ENCODE measurements at regions not wholly inside any gene's neighbourhood (a gene's known extent, or its start where the extent isn't known, plus 50 kb on each side); places are given as distances from the start of the nearest gene placed in this dataset.

DNA sequence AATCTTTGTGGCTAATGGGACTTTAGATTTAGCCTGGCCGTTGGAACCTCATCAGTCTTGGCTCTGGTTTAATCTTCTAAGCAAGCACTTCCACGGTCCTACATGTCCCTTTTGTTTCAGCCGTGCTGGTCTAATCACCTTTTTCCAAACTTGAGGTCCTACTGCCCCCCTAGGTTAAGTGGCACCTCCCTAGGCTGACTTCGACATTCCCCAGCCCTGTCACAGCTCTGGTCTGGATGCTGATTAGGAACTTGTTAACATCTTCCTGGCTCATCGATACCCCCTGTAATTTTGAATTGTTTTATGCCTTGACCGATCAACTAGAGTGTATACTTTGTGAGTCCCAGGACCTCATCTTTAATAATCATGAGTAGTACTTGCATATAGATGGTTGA is 56.6 kb downstream of the OTOR start:
- H3K36me3 ChIP-seq (ENCODE audit: control insufficient read depth, insufficient read depth, low read length) = no peaks in the 10 kb centered on the region
- Mint-ChIP-seq H3K4me1 (no peaks in the 10 kb centered on the region), H3K9me3 (no peaks in the 10 kb centered on the region), H3K36me3 (no peaks in the 10 kb centered on the region), H3K27ac (no peak overlapping the region), H3K27me3 (ENCODE audit: low read depth in 2 of 2) (peaks cover 32 to 61% of the 10 kb centered on the region in 2 donors), H3K4me3 (no peak overlapping the region)
- TF ChIP-seq, protein P1, sequence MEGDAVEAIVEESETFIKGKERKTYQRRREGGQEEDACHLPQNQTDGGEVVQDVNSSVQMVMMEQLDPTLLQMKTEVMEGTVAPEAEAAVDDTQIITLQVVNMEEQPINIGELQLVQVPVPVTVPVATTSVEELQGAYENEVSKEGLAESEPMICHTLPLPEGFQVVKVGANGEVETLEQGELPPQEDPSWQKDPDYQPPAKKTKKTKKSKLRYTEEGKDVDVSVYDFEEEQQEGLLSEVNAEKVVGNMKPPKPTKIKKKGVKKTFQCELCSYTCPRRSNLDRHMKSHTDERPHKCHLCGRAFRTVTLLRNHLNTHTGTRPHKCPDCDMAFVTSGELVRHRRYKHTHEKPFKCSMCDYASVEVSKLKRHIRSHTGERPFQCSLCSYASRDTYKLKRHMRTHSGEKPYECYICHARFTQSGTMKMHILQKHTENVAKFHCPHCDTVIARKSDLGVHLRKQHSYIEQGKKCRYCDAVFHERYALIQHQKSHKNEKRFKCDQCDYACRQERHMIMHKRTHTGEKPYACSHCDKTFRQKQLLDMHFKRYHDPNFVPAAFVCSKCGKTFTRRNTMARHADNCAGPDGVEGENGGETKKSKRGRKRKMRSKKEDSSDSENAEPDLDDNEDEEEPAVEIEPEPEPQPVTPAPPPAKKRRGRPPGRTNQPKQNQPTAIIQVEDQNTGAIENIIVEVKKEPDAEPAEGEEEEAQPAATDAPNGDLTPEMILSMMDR (IDR thresholded peaks at IDR 0.05) = no peak
- WGBS (ENCODE audit: insufficient coverage) = 62% methylated on average over 6 of the region's 6 CpGs
- intact Hi-C loops (cut with micrococcal nuclease) = loop anchor here (5.0 kb wide), 1 partner anchor 813 kb away; no protein-coding TSS in a partner anchor
- DNase-seq = no peak
- H3K4me1 ChIP-seq (ENCODE audit: control insufficient read depth, insufficient read depth, low read length) = no peaks in the 10 kb centered on the region
- peaks cover 7% of the 10 kb centered on the region for H3K27me3 ChIP-seq (ENCODE audit: control insufficient read depth, insufficient read depth, low read length)
- H3K27ac ChIP-seq (ENCODE audit: low read length) = no peak overlapping the region
- ATAC-seq = no peak
- H3K9me3 ChIP-seq (ENCODE audit: control insufficient read depth, insufficient read depth, low read length) = no peaks in the 10 kb centered on the region
- no peak overlapping the region for H3K4me3 ChIP-seq (ENCODE audit: low read length)

DNA sequence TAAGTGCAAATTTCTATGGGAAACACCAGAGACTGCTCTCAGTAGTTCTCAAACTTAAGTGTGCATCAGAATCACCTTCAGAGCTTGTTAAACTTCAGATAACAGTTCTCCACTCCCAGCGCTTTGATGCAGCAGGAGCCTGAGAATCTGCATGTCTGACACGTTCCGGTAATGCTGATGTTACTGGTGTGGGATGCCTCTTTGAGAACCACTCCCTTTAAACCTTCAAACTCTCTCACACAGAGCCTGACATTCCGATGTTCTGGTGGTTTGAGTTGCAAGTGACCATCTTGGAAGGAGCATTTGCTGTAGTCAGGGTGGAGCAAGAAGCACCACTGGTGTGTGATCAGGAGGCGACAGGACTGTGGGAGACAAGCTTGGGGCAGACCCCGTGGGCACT is 57.9 kb downstream of the OTOR start:
- Histone ChIP-seq H3K27ac (ENCODE audit: low read length) (no peak overlapping the region), H3K27me3 (ENCODE audit: control insufficient read depth, insufficient read depth, low read length) (peaks cover 7% of the 10 kb centered on the region), H3K4me3 (ENCODE audit: low read length) (no peak overlapping the region), H3K4me1 (ENCODE audit: control insufficient read depth, insufficient read depth, low read length) (no peaks in the 10 kb centered on the region), H3K36me3 (ENCODE audit: control insufficient read depth, insufficient read depth, low read length) (no peaks in the 10 kb centered on the region), H3K9me3 (ENCODE audit: control insufficient read depth, insufficient read depth, low read length) (no peaks in the 10 kb centered on the region)
- Mint-ChIP-seq H3K27me3 (ENCODE audit: low read depth in 2 of 2) (peaks cover 32 to 61% of the 10 kb centered on the region in 2 donors), H3K36me3 (no peaks in the 10 kb centered on the region), H3K4me1 (no peaks in the 10 kb centered on the region), H3K4me3 (no peak overlapping the region), H3K27ac (no peak overlapping the region), H3K9me3 (no peaks in the 10 kb centered on the region)
- DNase-seq (no peak), ATAC-seq (no peak)
- intact Hi-C loops (cut with micrococcal nuclease) = no loop called here
- TF ChIP-seq, protein P1 (IDR thresholded peaks at IDR 0.05) = no peak
- WGBS (ENCODE audit: insufficient coverage) = 66% methylated on average over 2 of the region's 6 CpGs

DNA sequence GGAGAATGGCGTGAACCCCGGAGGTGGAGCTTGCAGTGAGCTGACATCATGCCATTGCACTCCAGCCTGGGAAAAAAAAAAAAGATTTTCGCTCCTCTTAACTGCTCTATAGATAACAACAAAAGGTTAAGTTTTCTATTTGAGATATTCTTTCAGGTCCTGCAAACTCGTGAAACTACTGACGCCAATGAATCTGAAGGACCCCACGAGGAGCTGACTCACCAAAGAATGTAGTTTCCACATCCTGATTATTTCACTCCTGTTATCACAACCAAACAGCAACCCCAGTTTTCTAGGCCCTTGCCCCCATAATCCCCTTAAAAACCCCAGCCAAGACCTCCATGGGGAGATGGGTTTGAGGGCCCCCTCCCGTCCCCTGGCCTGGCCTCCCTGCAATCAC is 58.7 kb downstream of the OTOR start:
- Histone ChIP-seq H3K36me3 (ENCODE audit: control insufficient read depth, insufficient read depth, low read length) (no peaks in the 10 kb centered on the region), H3K4me1 (ENCODE audit: control insufficient read depth, insufficient read depth, low read length) (no peaks in the 10 kb centered on the region), H3K9me3 (ENCODE audit: control insufficient read depth, insufficient read depth, low read length) (no peaks in the 10 kb centered on the region), H3K4me3 (ENCODE audit: low read length) (no peak overlapping the region), H3K27me3 (ENCODE audit: control insufficient read depth, insufficient read depth, low read length) (peaks cover 6% of the 10 kb centered on the region), H3K27ac (ENCODE audit: low read length) (no peak overlapping the region)
- Mint-ChIP-seq H3K27me3 (ENCODE audit: low read depth in 2 of 2) (peaks cover 35 to 61% of the 10 kb centered on the region in 2 donors), H3K9me3 (no peaks in the 10 kb centered on the region), H3K27ac (no peak overlapping the region), H3K36me3 (no peaks in the 10 kb centered on the region), H3K4me1 (no peaks in the 10 kb centered on the region), H3K4me3 (no peak overlapping the region)
- WGBS (ENCODE audit: insufficient coverage) = 76% methylated on average over 6 of the region's 7 CpGs
- TF ChIP-seq, protein P1 (IDR thresholded peaks at IDR 0.05) = no peak
- intact Hi-C loops (cut with micrococcal nuclease) = no loop called here
- DNase-seq (no peak), ATAC-seq (no peak)

DNA sequence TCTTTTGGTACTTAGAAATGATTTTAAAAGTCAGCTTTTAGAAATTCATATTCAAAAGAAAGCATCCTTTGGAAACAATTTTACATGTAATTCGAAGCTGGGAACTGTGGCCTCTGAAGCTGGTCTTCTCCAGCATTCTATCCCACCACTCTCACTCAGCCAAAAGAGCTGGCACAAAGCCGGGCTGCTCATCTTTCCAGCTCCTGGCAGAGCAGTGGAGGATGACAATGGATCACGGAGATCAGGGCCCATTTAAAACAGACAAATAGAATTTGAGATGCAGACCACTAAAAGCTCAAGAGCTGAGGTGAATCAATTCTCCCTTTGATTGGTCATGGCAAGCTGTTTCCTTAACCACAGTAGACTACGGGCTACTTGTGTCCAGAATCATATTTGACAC is 60.6 kb downstream of the OTOR start:
- H3K27ac ChIP-seq (ENCODE audit: low read length) = no peak overlapping the region
- no peaks in the 10 kb centered on the region for H3K27me3 ChIP-seq (ENCODE audit: control insufficient read depth, insufficient read depth, low read length)
- H3K27ac Mint-ChIP-seq = no peak overlapping the region
- DNase-seq = no peak
- no peaks in the 10 kb centered on the region for H3K4me1 ChIP-seq (ENCODE audit: control insufficient read depth, insufficient read depth, low read length)
- 72% methylated on average over 4 of the region's 4 CpGs for WGBS (ENCODE audit: insufficient coverage)
- H3K36me3 Mint-ChIP-seq = no peaks in the 10 kb centered on the region
- no peaks in the 10 kb centered on the region for H3K36me3 ChIP-seq (ENCODE audit: control insufficient read depth, insufficient read depth, low read length)
- ATAC-seq = no peak
- H3K4me3 Mint-ChIP-seq = no peak overlapping the region
- H3K9me3 ChIP-seq (ENCODE audit: control insufficient read depth, insufficient read depth, low read length) = no peaks in the 10 kb centered on the region
- no peaks in the 10 kb centered on the region for H3K9me3 Mint-ChIP-seq
- H3K4me1 Mint-ChIP-seq = no peaks in the 10 kb centered on the region
- TF ChIP-seq, protein P1 (IDR thresholded peaks at IDR 0.05) = no peak
- H3K27me3 Mint-ChIP-seq (ENCODE audit: low read depth in 2 of 2) = peaks cover 26 to 48% of the 10 kb centered on the region in 2 donors
- no peak overlapping the region for H3K4me3 ChIP-seq (ENCODE audit: low read length)
- intact Hi-C loops (cut with micrococcal nuclease) = no loop called here

Measured in natural killer cell (primary cell).